Nephron (organoid): ENCODE measurements at regions not wholly inside any gene's neighbourhood (a gene's known extent, or its start where the extent isn't known, plus 50 kb on each side); places are given as distances from the start of the nearest gene placed in this dataset.
A peak's percentile ranks its signal among the peaks of the same experiment; 100 is the strongest.

Experiments used
- H3K27ac Mint-ChIP-seq, 3 experiments: 2 replicates each; pipeline ENCODE4 v1.8.0; 2020; ENCODE audit warnings: mixed read lengths in 3 of 3, mild to moderate bottlenecking in 2 of 3, moderate library complexity in 1 of 3
- H3K27me3 Mint-ChIP-seq: 2 replicates; pipeline ENCODE4 v1.8.0; 2021; ENCODE audit warnings: low read depth, mild to moderate bottlenecking, moderate library complexity, mixed read lengths
- H3K36me3 Mint-ChIP-seq: 2 replicates; pipeline ENCODE4 v1.8.0; 2020; ENCODE audit warnings: low read depth, mixed read lengths
- H3K4me1 Mint-ChIP-seq: 2 replicates; pipeline ENCODE4 v1.8.0; 2020; ENCODE audit warnings: mixed read lengths
- H3K4me3 Mint-ChIP-seq, 3 experiments: 2 replicates each; pipeline ENCODE4 v1.8.0; 2020; ENCODE audit warnings: mild to moderate bottlenecking in 3 of 3, mixed read lengths in 3 of 3, moderate library complexity in 2 of 3
- H3K9me3 Mint-ChIP-seq: 2 replicates; pipeline ENCODE4 v1.8.0; 2020; ENCODE audit warnings: mixed read lengths
- TF ChIP-seq, protein P1 (sequence below), 3 experiments: fragments of 200-600 bp; sonication (generic); IDR thresholded peaks; one replicate each; pipeline ENCODE4 v1.5.0; 2021; ENCODE audit warnings: antibody characterized with exemption in 3 of 3; ENCODE audit not compliant: unreplicated experiment in 3 of 3

DNA sequence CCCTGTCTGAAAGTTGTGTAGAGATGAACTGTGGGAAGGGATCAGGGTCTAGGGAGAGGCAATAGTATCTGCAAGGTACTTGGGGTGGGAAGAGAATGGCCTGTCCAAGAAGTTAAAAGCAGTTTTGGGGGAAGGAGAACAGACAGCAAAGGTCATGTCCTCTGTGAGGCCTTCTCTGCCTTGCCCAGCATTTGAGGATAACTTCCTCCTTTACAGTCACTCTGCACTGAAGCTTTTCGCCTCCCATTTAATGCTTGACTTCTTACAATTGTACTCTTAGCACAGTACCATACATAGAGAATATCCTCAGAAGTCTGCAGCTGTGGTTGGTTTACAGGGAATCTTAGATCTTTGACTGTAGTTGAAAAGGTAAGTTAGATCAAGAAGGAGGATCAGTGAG, 121.8 kb upstream of the AP1S2 start:
- Mint-ChIP-seq H3K4me3 (no peak overlapping the region), H3K4me1 (no peaks in the 10 kb centered on the region), H3K27me3 (peaks cover 4% of the 10 kb centered on the region), H3K36me3 (no peaks in the 10 kb centered on the region), H3K27ac (no peak overlapping the region), H3K9me3 (no peaks in the 10 kb centered on the region)
- TF ChIP-seq, protein P1, sequence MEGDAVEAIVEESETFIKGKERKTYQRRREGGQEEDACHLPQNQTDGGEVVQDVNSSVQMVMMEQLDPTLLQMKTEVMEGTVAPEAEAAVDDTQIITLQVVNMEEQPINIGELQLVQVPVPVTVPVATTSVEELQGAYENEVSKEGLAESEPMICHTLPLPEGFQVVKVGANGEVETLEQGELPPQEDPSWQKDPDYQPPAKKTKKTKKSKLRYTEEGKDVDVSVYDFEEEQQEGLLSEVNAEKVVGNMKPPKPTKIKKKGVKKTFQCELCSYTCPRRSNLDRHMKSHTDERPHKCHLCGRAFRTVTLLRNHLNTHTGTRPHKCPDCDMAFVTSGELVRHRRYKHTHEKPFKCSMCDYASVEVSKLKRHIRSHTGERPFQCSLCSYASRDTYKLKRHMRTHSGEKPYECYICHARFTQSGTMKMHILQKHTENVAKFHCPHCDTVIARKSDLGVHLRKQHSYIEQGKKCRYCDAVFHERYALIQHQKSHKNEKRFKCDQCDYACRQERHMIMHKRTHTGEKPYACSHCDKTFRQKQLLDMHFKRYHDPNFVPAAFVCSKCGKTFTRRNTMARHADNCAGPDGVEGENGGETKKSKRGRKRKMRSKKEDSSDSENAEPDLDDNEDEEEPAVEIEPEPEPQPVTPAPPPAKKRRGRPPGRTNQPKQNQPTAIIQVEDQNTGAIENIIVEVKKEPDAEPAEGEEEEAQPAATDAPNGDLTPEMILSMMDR (IDR thresholded peaks at IDR 0.05; ENCODE audit: unreplicated experiment in 3 of 3), result no peak

DNA sequence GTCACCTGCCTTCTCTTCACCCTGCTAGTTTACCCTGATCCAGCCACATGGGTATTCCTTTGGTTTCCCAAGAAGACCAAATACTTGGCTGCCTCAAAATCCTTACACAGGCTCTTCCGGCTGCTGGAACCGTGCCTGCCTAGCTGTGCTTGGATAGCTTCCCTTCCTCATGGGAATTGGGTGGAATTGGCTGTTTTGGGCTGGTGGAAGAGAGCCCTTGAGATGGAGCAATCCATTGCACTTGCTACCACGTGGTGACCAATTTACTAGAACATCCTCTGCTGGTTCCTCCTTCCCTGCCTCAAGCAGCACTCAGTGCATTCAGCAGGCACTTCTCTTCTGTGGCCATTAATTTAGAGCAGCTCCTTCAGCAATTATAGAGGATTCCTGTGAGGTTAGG, 119.3 kb upstream of the AP1S2 start:
- no peak overlapping the region for H3K27ac Mint-ChIP-seq
- peaks cover 4% of the 10 kb centered on the region for H3K27me3 Mint-ChIP-seq
- TF ChIP-seq, protein P1 (IDR thresholded peaks at IDR 0.05; ENCODE audit: unreplicated experiment in 3 of 3), result no peak
- no peaks in the 10 kb centered on the region for H3K36me3 Mint-ChIP-seq
- H3K9me3 Mint-ChIP-seq, result no peaks in the 10 kb centered on the region
- H3K4me3 Mint-ChIP-seq, result no peak overlapping the region
- no peaks in the 10 kb centered on the region for H3K4me1 Mint-ChIP-seq

DNA sequence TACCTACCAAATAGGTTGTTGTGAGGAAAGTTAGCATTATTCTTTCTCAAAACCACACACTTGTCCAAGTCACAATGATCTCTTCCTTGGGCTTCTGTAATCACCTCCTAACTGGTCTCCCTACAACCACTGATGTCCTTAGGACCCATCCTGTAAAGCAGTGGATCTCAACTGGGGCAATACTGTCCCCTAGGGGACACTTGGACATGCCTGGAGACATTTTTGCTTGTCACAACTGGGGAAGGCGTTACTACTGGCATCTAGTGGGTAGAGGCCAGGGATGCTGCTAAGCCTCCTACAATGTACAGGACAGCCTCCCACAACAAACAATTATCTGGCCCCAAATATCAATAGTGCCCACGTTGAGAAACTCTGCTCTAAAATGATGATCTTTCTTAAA, 118.7 kb upstream of the AP1S2 start:
- no peak overlapping the region for H3K27ac Mint-ChIP-seq
- H3K36me3 Mint-ChIP-seq, result no peaks in the 10 kb centered on the region
- H3K27me3 Mint-ChIP-seq, result peaks cover 4% of the 10 kb centered on the region
- H3K9me3 Mint-ChIP-seq, result no peaks in the 10 kb centered on the region
- no peak overlapping the region for H3K4me3 Mint-ChIP-seq
- H3K4me1 Mint-ChIP-seq, result no peaks in the 10 kb centered on the region
- TF ChIP-seq, protein P1 (IDR thresholded peaks at IDR 0.05; ENCODE audit: unreplicated experiment in 3 of 3), result peak in 2 of 3 experiments; percentile 11 to 20

- Mint-ChIP-seq H3K36me3 (no peaks in the 10 kb centered on the region), H3K4me3 (no peak overlapping the region)
- TF ChIP-seq, protein P1 (IDR thresholded peaks at IDR 0.05; ENCODE audit: unreplicated experiment in 3 of 3), result no peak
Observed at GRCh38 chrX:15971696-15972095, 117.1 kb upstream of the AP1S2 start.

GRCh38 chrX:15963858-15964257, 109.2 kb upstream of the AP1S2 start:
- H3K27me3 Mint-ChIP-seq, result no peaks in the 10 kb centered on the region
- H3K9me3 Mint-ChIP-seq, result peaks cover 4% of the 10 kb centered on the region
- H3K36me3 Mint-ChIP-seq, result no peaks in the 10 kb centered on the region
- H3K4me3 Mint-ChIP-seq, result no peak overlapping the region
- H3K27ac Mint-ChIP-seq, result no peak overlapping the region
- TF ChIP-seq, protein P1 (IDR thresholded peaks at IDR 0.05; ENCODE audit: unreplicated experiment in 3 of 3), result no peak
- H3K4me1 Mint-ChIP-seq, result no peaks in the 10 kb centered on the region

More at GRCh38 chrX:15971696-15972095, 117.1 kb upstream of the AP1S2 start:
- Mint-ChIP-seq H3K4me1 (no peaks in the 10 kb centered on the region), H3K27me3 (peaks cover 4% of the 10 kb centered on the region), H3K9me3 (no peaks in the 10 kb centered on the region), H3K27ac (no peak overlapping the region)

GRCh38 chrX:15960237-15960636, 105.6 kb upstream of the AP1S2 start:
- H3K27me3 Mint-ChIP-seq, result no peaks in the 10 kb centered on the region
- no peaks in the 10 kb centered on the region for H3K36me3 Mint-ChIP-seq
- no peak overlapping the region for H3K4me3 Mint-ChIP-seq
- H3K9me3 Mint-ChIP-seq, result peaks cover 4% of the 10 kb centered on the region
- H3K27ac Mint-ChIP-seq, result no peak overlapping the region
- TF ChIP-seq, protein P1 (IDR thresholded peaks at IDR 0.05; ENCODE audit: unreplicated experiment in 3 of 3), result no peak
- no peaks in the 10 kb centered on the region for H3K4me1 Mint-ChIP-seq
